HEK293T (cell line): ENCODE measurements at regions not wholly inside any gene's neighbourhood (a gene's known extent, or its start where the extent isn't known, plus 50 kb on each side); places are given as distances from the start of the nearest gene placed in this dataset.

ENCODE experiments used
- CTBP1 ChIP-seq: fragments of 450-650 bp; IDR thresholded peaks from 2 replicates; pipeline ENCODE4 v1.6.1; 2016; ENCODE audit warnings: borderline replicate concordance
- FOXM1 ChIP-seq: fragments of 450-650 bp; IDR thresholded peaks from 2 replicates; pipeline ENCODE4 v1.6.1; 2017; ENCODE audit warnings: mild to moderate bottlenecking, borderline replicate concordance
- L3MBTL2 ChIP-seq: fragments of 450-650 bp; conservative IDR thresholded peaks from 2 replicates; pipeline ENCODE4 v1.6.1; 2016; ENCODE audit warnings: mild to moderate bottlenecking
- NFRKB ChIP-seq: fragments of 450-650 bp; IDR thresholded peaks from 2 replicates; pipeline ENCODE4 v1.6.1; 2016; ENCODE audit warnings: mild to moderate bottlenecking, moderate library complexity
- ZNF384 ChIP-seq: fragments of 450-650 bp; IDR thresholded peaks from 2 replicates; pipeline ENCODE4 v1.6.1; 2016
- TF ChIP-seq, protein P1 (sequence below): fragments of 450-650 bp; IDR thresholded peaks from 2 replicates; pipeline ENCODE4 v1.6.1; 2016

DNA sequence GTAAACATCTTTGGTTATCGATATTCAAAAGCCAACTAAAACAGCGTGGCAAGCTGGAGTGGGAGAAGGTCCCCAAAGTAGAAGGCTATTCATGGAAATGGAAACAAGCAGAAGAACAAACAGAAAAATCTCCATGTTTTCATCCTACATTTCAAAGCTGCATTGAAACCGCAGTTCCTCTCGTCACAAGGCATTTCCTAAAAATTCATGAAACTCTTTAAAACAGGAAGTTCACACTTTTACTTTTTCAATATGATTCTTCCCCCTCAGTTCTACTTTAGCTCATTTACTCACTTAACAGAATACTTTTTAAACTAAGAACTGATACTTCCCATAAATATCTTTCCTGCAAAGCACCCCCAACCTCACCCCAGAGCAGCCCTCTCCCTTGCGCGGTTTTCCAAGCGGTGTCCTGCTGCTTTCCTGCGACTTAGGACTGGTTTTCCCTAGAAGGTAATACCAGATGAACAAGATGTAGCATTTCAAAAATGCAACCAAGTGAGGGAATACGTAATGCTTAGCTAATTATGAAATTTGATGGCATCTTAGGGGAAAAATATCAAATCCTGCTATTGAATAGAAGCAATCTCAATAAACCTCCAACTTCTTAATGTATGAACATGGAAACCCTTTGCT, 228.3 kb upstream of the PKN2 start:
- TF ChIP-seq, protein P1, sequence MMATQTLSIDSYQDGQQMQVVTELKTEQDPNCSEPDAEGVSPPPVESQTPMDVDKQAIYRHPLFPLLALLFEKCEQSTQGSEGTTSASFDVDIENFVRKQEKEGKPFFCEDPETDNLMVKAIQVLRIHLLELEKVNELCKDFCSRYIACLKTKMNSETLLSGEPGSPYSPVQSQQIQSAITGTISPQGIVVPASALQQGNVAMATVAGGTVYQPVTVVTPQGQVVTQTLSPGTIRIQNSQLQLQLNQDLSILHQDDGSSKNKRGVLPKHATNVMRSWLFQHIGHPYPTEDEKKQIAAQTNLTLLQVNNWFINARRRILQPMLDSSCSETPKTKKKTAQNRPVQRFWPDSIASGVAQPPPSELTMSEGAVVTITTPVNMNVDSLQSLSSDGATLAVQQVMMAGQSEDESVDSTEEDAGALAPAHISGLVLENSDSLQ = no peak
- no peak for TF ChIP-seq FOXM1
- TF ChIP-seq ZNF384 = no peak
- no peak for TF ChIP-seq L3MBTL2
- TF ChIP-seq CTBP1 = no peak
- no peak for TF ChIP-seq NFRKB
